Liver (tissue), 8 donors: ENCODE measurements at regions not wholly inside any gene's neighbourhood (a gene's known extent, or its start where the extent isn't known, plus 50 kb on each side); places are given as distances from the start of the nearest gene placed in this dataset.

Experiments
- DNase-seq: peaks from one replicate; pipeline ENCODE4 v3.0.0-alpha.2; 2017; ENCODE audit warnings: low spot score
- H3K27ac ChIP-seq, 2 donors: one replicate each; pipeline ENCODE4 v1.7.0; 2013; ENCODE audit warnings: inconsistent platforms in 2 of 2, low read length in 2 of 2, control low read depth in 1 of 2, low read depth in 1 of 2, mild to moderate bottlenecking in 1 of 2
- H3K27me3 ChIP-seq, 4 donors: one replicate each; pipeline versions ENCODE4 v1.6.1 to v1.7.0; 2013; ENCODE audit warnings: low read length in 3 of 4, inconsistent platforms in 1 of 4, mild to moderate bottlenecking in 1 of 4, moderate library complexity in 1 of 4; ENCODE audit not compliant: control insufficient read depth in 4 of 4, insufficient read depth in 4 of 4
- H3K36me3 ChIP-seq, 4 donors: one replicate each; pipeline versions ENCODE4 v1.6.1 to v1.7.0; 2013; ENCODE audit warnings: low read length in 3 of 4, mild to moderate bottlenecking in 3 of 4, low read depth in 1 of 4, moderate library complexity in 1 of 4; ENCODE audit not compliant: control insufficient read depth in 4 of 4, insufficient read depth in 3 of 4
- H3K4me1 ChIP-seq, 4 donors: one replicate each; pipeline versions ENCODE4 v1.6.1 to v1.7.0; 2013; ENCODE audit warnings: low read length in 3 of 4, mild to moderate bottlenecking in 3 of 4, moderate library complexity in 1 of 4; ENCODE audit not compliant: control insufficient read depth in 4 of 4, insufficient read depth in 4 of 4
- H3K4me3 ChIP-seq, 3 donors: one replicate each; pipeline versions ENCODE4 v1.6.1 to v1.7.0; 2013; ENCODE audit warnings: low read length in 3 of 3, control low read depth in 1 of 3, low read depth in 1 of 3, mild to moderate bottlenecking in 1 of 3
- H3K9ac ChIP-seq, 2 donors: one replicate each; pipeline ENCODE4 v1.7.0; 2013; ENCODE audit warnings: low read length in 2 of 2, mild to moderate bottlenecking in 2 of 2, moderate library complexity in 2 of 2, control low read depth in 1 of 2, low read depth in 1 of 2
- H3K9me3 ChIP-seq, 4 donors: one replicate each; pipeline versions ENCODE4 v1.6.1 to v1.7.0; 2013; ENCODE audit warnings: low read length in 3 of 4; ENCODE audit not compliant: control insufficient read depth in 4 of 4
- EGR1 ChIP-seq, 2 donors: IDR thresholded peaks; 2 replicates each; pipeline ENCODE4 v1.6.1; 2016 to 2018; ENCODE audit warnings: antibody characterized with exemption in 2 of 2, low read depth in 2 of 2
- FOXA1 ChIP-seq: IDR thresholded peaks from 2 replicates; pipeline ENCODE4 v1.6.1; 2016; ENCODE audit warnings: antibody characterized with exemption
- GABPA ChIP-seq, 2 donors: IDR thresholded peaks in 1 of 2; conservative IDR thresholded peaks in 1 of 2; 2 replicates each; pipeline ENCODE4 v1.6.1; 2016; ENCODE audit warnings: antibody characterized with exemption in 2 of 2, mild to moderate bottlenecking in 1 of 2, moderate library complexity in 1 of 2
- HNF4A ChIP-seq, 2 donors: conservative IDR thresholded peaks; 2 replicates each; pipeline ENCODE4 v1.6.1; 2016; ENCODE audit warnings: antibody characterized with exemption in 2 of 2, mild to moderate bottlenecking in 2 of 2
- HNF4G ChIP-seq: IDR thresholded peaks from 2 replicates; pipeline ENCODE4 v1.6.1; 2016; ENCODE audit warnings: antibody characterized with exemption
- JUND ChIP-seq, 2 donors: IDR thresholded peaks; 2 replicates each; pipeline ENCODE4 v1.6.1; 2016; ENCODE audit warnings: antibody characterized with exemption in 2 of 2
- NR2F2 ChIP-seq: IDR thresholded peaks from 2 replicates; pipeline ENCODE4 v1.6.1; 2016; ENCODE audit warnings: antibody characterized with exemption
- RAD21 ChIP-seq, 2 donors: IDR thresholded peaks; 2 replicates each; pipeline ENCODE4 v1.6.1; 2016; ENCODE audit warnings: antibody characterized with exemption in 2 of 2, mild to moderate bottlenecking in 2 of 2
- RXRA ChIP-seq, 2 donors: IDR thresholded peaks; 2 replicates each; pipeline ENCODE4 v1.6.1; 2017 to 2018; ENCODE audit warnings: antibody characterized with exemption in 2 of 2, mild to moderate bottlenecking in 1 of 2
- SP1 ChIP-seq: IDR thresholded peaks from 2 replicates; pipeline ENCODE4 v1.6.1; 2018; ENCODE audit warnings: antibody characterized with exemption, mild to moderate bottlenecking
- TAF1 ChIP-seq: conservative IDR thresholded peaks from 2 replicates; pipeline ENCODE4 v1.6.1; 2016; ENCODE audit warnings: antibody characterized with exemption, mild to moderate bottlenecking
- YY1 ChIP-seq: IDR thresholded peaks from 2 replicates; pipeline ENCODE4 v1.6.1; 2016; ENCODE audit warnings: antibody characterized with exemption, mild to moderate bottlenecking
- WGBS: extraction: QIAGEN DNeasy Blood & Tissue Kit; methylation state at CpG from one replicate; pipeline ENCODE4 v1.1.7; 2013; 5-methylcytosine and 5-hydroxymethylcytosine counted together
- TF ChIP-seq, protein P1 (sequence below): IDR thresholded peaks from 2 replicates; pipeline ENCODE4 v1.6.1; 2016; ENCODE audit warnings: antibody characterized with exemption
- TF ChIP-seq, protein P2 (sequence below): IDR thresholded peaks from 2 replicates; pipeline ENCODE4 v1.6.1; 2016; ENCODE audit warnings: antibody characterized with exemption
- TF ChIP-seq, protein P3 (sequence below): IDR thresholded peaks from 2 replicates; pipeline ENCODE4 v1.6.1; 2016; ENCODE audit warnings: antibody characterized with exemption, mild to moderate bottlenecking
- TF ChIP-seq, protein P4 (sequence below): fragments of 150-350 bp; IDR thresholded peaks from 2 replicates; pipeline ENCODE4 v1.5.1; 2017; ENCODE audit warnings: improper control_type of control experiment, low read depth, low read length; ENCODE audit not compliant: missing input control
- donor health status: healthy.
- donor health status: healthy.
- donor health status: healthy.
- donor health status: healthy.
- donor health status: healthy.

DNA sequence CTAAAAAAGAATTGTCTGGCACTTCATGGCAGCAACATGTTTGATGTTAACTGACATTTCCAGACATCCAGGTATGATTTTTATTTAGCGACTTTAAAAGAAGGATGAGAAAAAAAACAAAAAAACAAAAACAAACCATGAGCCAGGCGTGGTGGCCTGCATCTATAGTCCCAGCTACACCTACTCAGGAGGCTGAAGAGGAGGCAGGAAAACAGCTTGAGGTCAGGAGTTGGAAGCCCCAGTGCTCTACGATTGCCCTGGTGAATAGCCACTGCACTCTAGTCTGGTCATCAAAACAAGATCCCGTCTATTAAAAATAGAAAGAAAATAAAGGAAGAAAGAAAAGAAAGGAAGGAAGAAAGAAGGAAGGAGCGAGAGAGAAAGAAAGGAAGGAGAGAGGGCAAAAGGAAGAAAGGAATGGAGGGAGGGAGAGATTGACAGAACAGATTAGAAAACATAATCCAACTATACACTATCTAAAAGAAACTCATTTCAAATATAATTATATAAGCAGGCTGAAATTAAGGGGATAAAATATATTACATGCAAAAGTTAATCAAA lies 141.6 kb downstream of the TRIM27 start:
- WGBS: 19% methylated on average over 5 of the region's 5 CpGs
- no peaks in the 10 kb centered on the region for H3K36me3 ChIP-seq

DNA sequence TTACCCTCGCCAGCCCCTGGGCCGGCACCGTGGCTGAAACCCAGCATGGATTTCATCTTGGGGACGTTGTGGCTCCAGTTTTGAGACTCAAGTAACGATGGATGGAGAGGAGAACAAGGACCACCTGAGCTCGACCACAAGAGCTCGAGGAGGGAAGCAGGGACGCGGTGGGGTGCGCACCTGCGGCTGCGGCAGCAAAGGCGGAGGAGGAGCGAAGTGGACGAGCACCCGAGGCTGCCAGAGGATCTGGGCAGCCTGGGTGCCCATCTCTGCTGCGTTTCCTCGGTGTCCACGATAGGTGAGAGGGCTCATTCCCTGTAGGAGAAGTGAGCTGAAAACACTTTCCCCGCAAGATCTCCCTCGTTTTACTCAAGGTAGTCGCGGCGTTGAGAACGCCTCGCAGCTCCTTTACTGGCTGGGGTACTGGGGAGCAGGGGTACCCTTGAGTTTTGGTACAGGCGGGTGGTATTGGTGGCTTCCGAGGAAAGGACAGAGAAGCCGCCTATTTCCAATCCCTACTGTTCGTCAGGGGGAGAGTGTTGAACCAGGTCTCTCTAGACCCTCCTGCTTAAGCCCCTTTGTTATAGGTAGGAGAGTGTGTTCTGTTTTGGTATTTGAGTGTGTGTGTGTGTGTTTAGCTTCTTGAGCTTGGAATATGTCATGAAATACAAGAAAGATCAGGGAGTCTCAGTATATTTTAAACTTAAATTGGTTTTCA lies 137.7 kb downstream of the TRIM27 start:
- peaks cover 0 to 47% (median 13%) of the 10 kb centered on the region in 4 donors for H3K27me3 ChIP-seq
- TF ChIP-seq RXRA (IDR thresholded peaks at IDR 0.05) (no peak), JUND (IDR thresholded peaks at IDR 0.05) (no peak), HNF4G (no peak), RAD21 (IDR thresholded peaks at IDR 0.05) (no peak), SP1 (no peak), HNF4A (conservative IDR thresholded peaks at IDR 0.05) (no peak), FOXA1 (no peak), TAF1 (no peak), GABPA (IDR thresholded peaks at IDR 0.05 in 1 of 2, conservative IDR thresholded peaks at IDR 0.05 in 1 of 2) (no peak), EGR1 (IDR thresholded peaks at IDR 0.05; ENCODE audit: low read depth in 2 of 2) (no peak), YY1 (no peak)
- TF ChIP-seq, protein P1, sequence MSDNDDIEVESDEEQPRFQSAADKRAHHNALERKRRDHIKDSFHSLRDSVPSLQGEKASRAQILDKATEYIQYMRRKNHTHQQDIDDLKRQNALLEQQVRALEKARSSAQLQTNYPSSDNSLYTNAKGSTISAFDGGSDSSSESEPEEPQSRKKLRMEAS: no peak
- TF ChIP-seq, protein P2, sequence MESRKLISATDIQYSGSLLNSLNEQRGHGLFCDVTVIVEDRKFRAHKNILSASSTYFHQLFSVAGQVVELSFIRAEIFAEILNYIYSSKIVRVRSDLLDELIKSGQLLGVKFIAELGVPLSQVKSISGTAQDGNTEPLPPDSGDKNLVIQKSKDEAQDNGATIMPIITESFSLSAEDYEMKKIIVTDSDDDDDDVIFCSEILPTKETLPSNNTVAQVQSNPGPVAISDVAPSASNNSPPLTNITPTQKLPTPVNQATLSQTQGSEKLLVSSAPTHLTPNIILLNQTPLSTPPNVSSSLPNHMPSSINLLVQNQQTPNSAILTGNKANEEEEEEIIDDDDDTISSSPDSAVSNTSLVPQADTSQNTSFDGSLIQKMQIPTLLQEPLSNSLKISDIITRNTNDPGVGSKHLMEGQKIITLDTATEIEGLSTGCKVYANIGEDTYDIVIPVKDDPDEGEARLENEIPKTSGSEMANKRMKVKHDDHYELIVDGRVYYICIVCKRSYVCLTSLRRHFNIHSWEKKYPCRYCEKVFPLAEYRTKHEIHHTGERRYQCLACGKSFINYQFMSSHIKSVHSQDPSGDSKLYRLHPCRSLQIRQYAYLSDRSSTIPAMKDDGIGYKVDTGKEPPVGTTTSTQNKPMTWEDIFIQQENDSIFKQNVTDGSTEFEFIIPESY: no peak
- TF ChIP-seq, protein P3, sequence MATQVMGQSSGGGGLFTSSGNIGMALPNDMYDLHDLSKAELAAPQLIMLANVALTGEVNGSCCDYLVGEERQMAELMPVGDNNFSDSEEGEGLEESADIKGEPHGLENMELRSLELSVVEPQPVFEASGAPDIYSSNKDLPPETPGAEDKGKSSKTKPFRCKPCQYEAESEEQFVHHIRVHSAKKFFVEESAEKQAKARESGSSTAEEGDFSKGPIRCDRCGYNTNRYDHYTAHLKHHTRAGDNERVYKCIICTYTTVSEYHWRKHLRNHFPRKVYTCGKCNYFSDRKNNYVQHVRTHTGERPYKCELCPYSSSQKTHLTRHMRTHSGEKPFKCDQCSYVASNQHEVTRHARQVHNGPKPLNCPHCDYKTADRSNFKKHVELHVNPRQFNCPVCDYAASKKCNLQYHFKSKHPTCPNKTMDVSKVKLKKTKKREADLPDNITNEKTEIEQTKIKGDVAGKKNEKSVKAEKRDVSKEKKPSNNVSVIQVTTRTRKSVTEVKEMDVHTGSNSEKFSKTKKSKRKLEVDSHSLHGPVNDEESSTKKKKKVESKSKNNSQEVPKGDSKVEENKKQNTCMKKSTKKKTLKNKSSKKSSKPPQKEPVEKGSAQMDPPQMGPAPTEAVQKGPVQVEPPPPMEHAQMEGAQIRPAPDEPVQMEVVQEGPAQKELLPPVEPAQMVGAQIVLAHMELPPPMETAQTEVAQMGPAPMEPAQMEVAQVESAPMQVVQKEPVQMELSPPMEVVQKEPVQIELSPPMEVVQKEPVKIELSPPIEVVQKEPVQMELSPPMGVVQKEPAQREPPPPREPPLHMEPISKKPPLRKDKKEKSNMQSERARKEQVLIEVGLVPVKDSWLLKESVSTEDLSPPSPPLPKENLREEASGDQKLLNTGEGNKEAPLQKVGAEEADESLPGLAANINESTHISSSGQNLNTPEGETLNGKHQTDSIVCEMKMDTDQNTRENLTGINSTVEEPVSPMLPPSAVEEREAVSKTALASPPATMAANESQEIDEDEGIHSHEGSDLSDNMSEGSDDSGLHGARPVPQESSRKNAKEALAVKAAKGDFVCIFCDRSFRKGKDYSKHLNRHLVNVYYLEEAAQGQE: no peak
- TF ChIP-seq, protein P4, sequence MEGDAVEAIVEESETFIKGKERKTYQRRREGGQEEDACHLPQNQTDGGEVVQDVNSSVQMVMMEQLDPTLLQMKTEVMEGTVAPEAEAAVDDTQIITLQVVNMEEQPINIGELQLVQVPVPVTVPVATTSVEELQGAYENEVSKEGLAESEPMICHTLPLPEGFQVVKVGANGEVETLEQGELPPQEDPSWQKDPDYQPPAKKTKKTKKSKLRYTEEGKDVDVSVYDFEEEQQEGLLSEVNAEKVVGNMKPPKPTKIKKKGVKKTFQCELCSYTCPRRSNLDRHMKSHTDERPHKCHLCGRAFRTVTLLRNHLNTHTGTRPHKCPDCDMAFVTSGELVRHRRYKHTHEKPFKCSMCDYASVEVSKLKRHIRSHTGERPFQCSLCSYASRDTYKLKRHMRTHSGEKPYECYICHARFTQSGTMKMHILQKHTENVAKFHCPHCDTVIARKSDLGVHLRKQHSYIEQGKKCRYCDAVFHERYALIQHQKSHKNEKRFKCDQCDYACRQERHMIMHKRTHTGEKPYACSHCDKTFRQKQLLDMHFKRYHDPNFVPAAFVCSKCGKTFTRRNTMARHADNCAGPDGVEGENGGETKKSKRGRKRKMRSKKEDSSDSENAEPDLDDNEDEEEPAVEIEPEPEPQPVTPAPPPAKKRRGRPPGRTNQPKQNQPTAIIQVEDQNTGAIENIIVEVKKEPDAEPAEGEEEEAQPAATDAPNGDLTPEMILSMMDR: no peak
- peaks cover 0 to 4% (median 0%) of the 10 kb centered on the region in 4 donors for H3K9me3 ChIP-seq
- no peak overlapping the region for H3K9ac ChIP-seq
- no peak overlapping the region for H3K27ac ChIP-seq
- H3K4me1 ChIP-seq: peaks cover 0 to 5% (median 0%) of the 10 kb centered on the region in 4 donors
- no peak overlapping the region for H3K4me3 ChIP-seq
- DNase-seq: no peak
- H3K36me3 ChIP-seq: no peaks in the 10 kb centered on the region
- WGBS: 5% methylated on average over 30 of the region's 30 CpGs

More for the DNA sequence above, 141.6 kb downstream of the TRIM27 start:
- no peak overlapping the region for H3K27ac ChIP-seq
- no peak overlapping the region for H3K9ac ChIP-seq
- H3K27me3 ChIP-seq: peaks cover 0 to 41% (median 7%) of the 10 kb centered on the region in 4 donors
- peaks cover 0 to 4% (median 0%) of the 10 kb centered on the region in 4 donors for H3K9me3 ChIP-seq
- no peak for DNase-seq
- H3K4me1 ChIP-seq: no peaks in the 10 kb centered on the region
- no peak overlapping the region for H3K4me3 ChIP-seq
- TF ChIP-seq HNF4A (conservative IDR thresholded peaks at IDR 0.05) (no peak), RXRA (IDR thresholded peaks at IDR 0.05) (no peak), GABPA (IDR thresholded peaks at IDR 0.05 in 1 of 2, conservative IDR thresholded peaks at IDR 0.05 in 1 of 2) (no peak), NR2F2 (no peak), YY1 (no peak), HNF4G (no peak), RAD21 (IDR thresholded peaks at IDR 0.05) (no peak)
- TF ChIP-seq, protein P1: no peak
- TF ChIP-seq, protein P2: no peak
